H7 (cell line): ENCODE measurements at regions not wholly inside any gene's neighbourhood (a gene's known extent, or its start where the extent isn't known, plus 50 kb on each side); places are given as distances from the start of the nearest gene placed in this dataset.
A peak's percentile ranks its signal among the peaks of the same experiment; 100 is the strongest.

ENCODE experiments used
- DNase-seq: peaks from one replicate; pipeline ENCODE4 v3.0.0; 2012
- H3K27me3 ChIP-seq: 2 replicates; pipeline ENCODE4 v1.6.0; 2011; ENCODE audit warnings: mild to moderate bottlenecking, low read length; ENCODE audit not compliant: control insufficient read depth, insufficient read depth
- H3K36me3 ChIP-seq: replicated peaks from 2 replicates; pipeline ENCODE4 v1.5.1; 2011; ENCODE audit warnings: low read length; ENCODE audit not compliant: control insufficient read depth, insufficient read depth
- H3K4me3 ChIP-seq: 2 replicates; pipeline ENCODE4 v1.5.1; 2011; ENCODE audit warnings: low read depth, mild to moderate bottlenecking, control low read depth, low read length, moderate library complexity; ENCODE audit not compliant: insufficient read depth

GRCh38 chr1:10962483-10962882 lies 50.0 kb upstream of the TARDBP start:
- H3K36me3 ChIP-seq, result no peaks in the 10 kb centered on the region
- H3K4me3 ChIP-seq, result no peak overlapping the region
- no peaks in the 10 kb centered on the region; the same call in 1 of the 2 replicates for H3K27me3 ChIP-seq
- peak; percentile 41 for DNase-seq
